AG04450 (cell line): ENCODE measurements at regions not wholly inside any gene's neighbourhood (a gene's known extent, or its start where the extent isn't known, plus 50 kb on each side); places are given as distances from the start of the nearest gene placed in this dataset.

Experiments
- CTCF ChIA-PET: fragments of 300-600, 350-600 bp; formaldehyde crosslinking; extraction: SDS; loops from one replicate; lab custom pipeline; 2022; ENCODE audit warnings: antibody characterized with exemption, inconsistent platforms; lab: Charles Lee
- POLR2A ChIA-PET: fragments of 350-600 bp; formaldehyde crosslinking; extraction: SDS; loops from one replicate; lab custom pipeline; 2021; ENCODE audit warnings: antibody characterized with exemption, inconsistent platforms; lab: Yijun Ruan, JAX
- DNase-seq: peaks from one replicate; pipeline ENCODE4 v3.0.0-alpha.2; 2011; ENCODE audit warnings: low read depth, low spot score
- H3K27ac ChIP-seq: one replicate; pipeline ENCODE4 v1.5.1; 2012; ENCODE audit warnings: low read depth, low read length, control low read depth
- H3K27me3 ChIP-seq: one replicate; pipeline ENCODE4 v1.6.0; 2012; ENCODE audit warnings: low read length; ENCODE audit not compliant: control insufficient read depth, insufficient read depth
- H3K4me3 ChIP-seq: 2 replicates; pipeline ENCODE4 v1.5.1; 2011; ENCODE audit warnings: mild to moderate bottlenecking, low read depth, low read length, control low read depth
- H3K9me3 ChIP-seq: 2 replicates; pipeline ENCODE4 v1.5.1; 2012; ENCODE audit warnings: low read length; ENCODE audit not compliant: control insufficient read depth, insufficient read depth
- TF ChIP-seq, protein P1 (sequence below): IDR thresholded peaks from 2 replicates; pipeline ENCODE4 v1.5.1; 2011; ENCODE audit warnings: low read depth, low read length, control low read depth, inconsistent platforms

GRCh38 chr20:4067600-4068261 lies 52.4 kb upstream of the RNF24 start:
- TF ChIP-seq, protein P1, sequence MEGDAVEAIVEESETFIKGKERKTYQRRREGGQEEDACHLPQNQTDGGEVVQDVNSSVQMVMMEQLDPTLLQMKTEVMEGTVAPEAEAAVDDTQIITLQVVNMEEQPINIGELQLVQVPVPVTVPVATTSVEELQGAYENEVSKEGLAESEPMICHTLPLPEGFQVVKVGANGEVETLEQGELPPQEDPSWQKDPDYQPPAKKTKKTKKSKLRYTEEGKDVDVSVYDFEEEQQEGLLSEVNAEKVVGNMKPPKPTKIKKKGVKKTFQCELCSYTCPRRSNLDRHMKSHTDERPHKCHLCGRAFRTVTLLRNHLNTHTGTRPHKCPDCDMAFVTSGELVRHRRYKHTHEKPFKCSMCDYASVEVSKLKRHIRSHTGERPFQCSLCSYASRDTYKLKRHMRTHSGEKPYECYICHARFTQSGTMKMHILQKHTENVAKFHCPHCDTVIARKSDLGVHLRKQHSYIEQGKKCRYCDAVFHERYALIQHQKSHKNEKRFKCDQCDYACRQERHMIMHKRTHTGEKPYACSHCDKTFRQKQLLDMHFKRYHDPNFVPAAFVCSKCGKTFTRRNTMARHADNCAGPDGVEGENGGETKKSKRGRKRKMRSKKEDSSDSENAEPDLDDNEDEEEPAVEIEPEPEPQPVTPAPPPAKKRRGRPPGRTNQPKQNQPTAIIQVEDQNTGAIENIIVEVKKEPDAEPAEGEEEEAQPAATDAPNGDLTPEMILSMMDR: no peak
- ChIA-PET CTCF (interaction anchor here (1.0 kb wide), 1 partner anchor 17 kb away, joined by 4 read pairs; no protein-coding TSS in a partner anchor), POLR2A (no interaction called here)
- H3K27me3 ChIP-seq: no peaks in the 10 kb centered on the region
- peak overlapping the region; percentile 61 for H3K27ac ChIP-seq
- no peak overlapping the region for H3K4me3 ChIP-seq
- no peak for DNase-seq
- peaks cover 7% of the 10 kb centered on the region; the same call in 1 of the 2 replicates for H3K9me3 ChIP-seq

- CTCF ChIA-PET: interaction anchor here (0.5 to 1.4 kb wide), 2 partner anchors 18 to 248 kb away, joined by 4 read pairs; no protein-coding TSS in a partner anchor
- no peak overlapping the region for H3K27ac ChIP-seq
- H3K27me3 ChIP-seq: no peaks in the 10 kb centered on the region
- POLR2A ChIA-PET: interaction anchor here (2.4 kb wide), 1 partner anchor 19 kb away, joined by 6 read pairs; no protein-coding TSS in a partner anchor
- TF ChIP-seq, protein P1: no peak
- no peak for DNase-seq
- H3K9me3 ChIP-seq: peaks cover 7% of the 10 kb centered on the region; the same call in 1 of the 2 replicates
- H3K4me3 ChIP-seq: no peak overlapping the region
Observed at GRCh38 chr20:4066551-4066950, 51.2 kb upstream of the RNF24 start.

DNA sequence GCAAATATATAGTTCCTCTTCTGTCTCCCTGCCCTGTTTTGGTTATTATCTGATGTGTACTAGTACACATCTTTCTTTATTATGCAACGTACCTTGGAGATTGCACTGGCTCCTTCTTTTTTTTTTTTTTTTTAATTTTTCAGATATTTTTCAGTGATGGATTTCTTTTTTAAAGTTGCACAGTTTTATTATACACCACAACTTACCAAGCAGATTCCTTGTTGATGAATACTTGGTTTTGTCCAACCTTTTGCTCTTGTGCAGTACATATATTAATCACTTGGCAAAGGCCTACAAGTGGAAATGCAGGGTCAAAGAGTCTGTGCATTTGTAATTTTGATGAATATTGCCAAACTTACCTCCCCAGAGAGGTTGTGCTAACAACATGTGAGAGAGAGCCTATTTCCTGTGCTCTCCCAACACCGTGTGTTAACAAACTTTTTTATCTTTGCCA lies 50.1 kb upstream of the RNF24 start:
- peaks cover 1% of the 10 kb centered on the region; the same call in 1 of the 2 replicates for H3K9me3 ChIP-seq
- H3K4me3 ChIP-seq: no peak overlapping the region
- POLR2A ChIA-PET: interaction anchor here (1.6 to 2.4 kb wide), 2 partner anchors 11 to 20 kb away, joined by 3 to 6 read pairs; no protein-coding TSS in a partner anchor
- CTCF ChIA-PET: no interaction called here
- H3K27me3 ChIP-seq: no peaks in the 10 kb centered on the region
- no peak for DNase-seq
- H3K27ac ChIP-seq: peak overlapping the region; percentile 88
- TF ChIP-seq, protein P1: no peak
